Stimulated activated CD4-positive, alpha-beta T cell treated with anti-CD3 and anti-CD28 coated beads, Interleukin-15, amount 100 ng/mL, for 1 hour (primary cell): ENCODE measurements at regions not wholly inside any gene's neighbourhood (a gene's known extent, or its start where the extent isn't known, plus 50 kb on each side); places are given as distances from the start of the nearest gene placed in this dataset.
A peak's percentile ranks its signal among the peaks of the same experiment; 100 is the strongest.

Experiments
- DNase-seq, 2 donors: peaks; one replicate each; pipeline ENCODE4 v3.0.0-alpha.2; 2020; ENCODE audit warnings: low read depth in 1 of 2, low spot score in 1 of 2

GRCh38 chr1:38578271-38578951, 281.2 kb downstream of the RRAGC start:
- DNase-seq, result no peak

GRCh38 chr1:38577937-38578270, 281.7 kb downstream of the RRAGC start:
- DNase-seq, result no peak

- DNase-seq, result no peak
Observed at GRCh38 chr1:38577385-38577784, 282.2 kb downstream of the RRAGC start.

GRCh38 chr1:38576241-38576640, 283.3 kb downstream of the RRAGC start:
- no peak for DNase-seq

- DNase-seq, result no peak
Observed at GRCh38 chr1:38571726-38572125, 287.8 kb downstream of the RRAGC start.

- no peak for DNase-seq
Observed at GRCh38 chr1:38570657-38570975, 289.0 kb downstream of the RRAGC start.

- no peak for DNase-seq
Observed at GRCh38 chr1:38569932-38570656, 289.5 kb downstream of the RRAGC start.

- DNase-seq, result no peak
Observed at GRCh38 chr1:38568061-38568857, 291.3 kb downstream of the RRAGC start.

- DNase-seq, result no peak
Observed at GRCh38 chr1:38567401-38567800, 292.2 kb downstream of the RRAGC start.

GRCh38 chr1:38565020-38565491, 294.5 kb downstream of the RRAGC start:
- DNase-seq, result no peak

- no peak for DNase-seq
Observed at GRCh38 chr1:38563942-38564735, 295.4 kb downstream of the RRAGC start.

GRCh38 chr1:38561725-38562124, 297.8 kb downstream of the RRAGC start:
- DNase-seq, result no peak

GRCh38 chr1:38561110-38561509, 298.5 kb downstream of the RRAGC start:
- DNase-seq, result no peak

GRCh38 chr1:38560457-38560856, 299.1 kb downstream of the RRAGC start:
- no peak for DNase-seq

- DNase-seq, result peak; percentile 48 to 55
Observed at GRCh38 chr1:38559446-38560165, 300.0 kb downstream of the RRAGC start.

- no peak for DNase-seq
Observed at GRCh38 chr1:38558500-38559445, 300.8 kb downstream of the RRAGC start.

GRCh38 chr1:38558055-38558454, 301.5 kb downstream of the RRAGC start:
- no peak for DNase-seq

- no peak for DNase-seq
Observed at GRCh38 chr1:38555594-38555993, 304.0 kb downstream of the RRAGC start.

GRCh38 chr1:38555130-38555529, 304.4 kb downstream of the RRAGC start:
- DNase-seq, result no peak
